GM12878 (cell line): ENCODE measurements at regions not wholly inside any gene's neighbourhood (a gene's known extent, or its start where the extent isn't known, plus 50 kb on each side); places are given as distances from the start of the nearest gene placed in this dataset.

Experiments
- CBX3 ChIP-seq: fragments of 200-600 bp; sonication (generic); IDR thresholded peaks from 2 replicates; pipeline ENCODE4 v1.6.1; 2016; ENCODE audit warnings: low read depth, borderline replicate concordance
- CHD4 ChIP-seq: fragments of 200-600 bp; sonication (generic); IDR thresholded peaks from 2 replicates; pipeline ENCODE4 v1.6.1; 2016; ENCODE audit warnings: mild to moderate bottlenecking
- DPF2 ChIP-seq: fragments of 450-650 bp; IDR thresholded peaks from 2 replicates; pipeline ENCODE4 v1.6.1; 2017; ENCODE audit warnings: mild to moderate bottlenecking
- E2F8 ChIP-seq: fragments of 450-650 bp; IDR thresholded peaks from 2 replicates; pipeline ENCODE4 v1.6.1; 2018; ENCODE audit warnings: mild to moderate bottlenecking, low read depth, moderate library complexity; ENCODE audit not compliant: partially characterized antibody
- FOS ChIP-seq: IDR thresholded peaks from 3 replicates; pipeline ENCODE4 v1.6.1; 2011; ENCODE audit warnings: borderline replicate concordance; ENCODE audit not compliant: insufficient read length; ENCODE audit errors: extremely low read depth
- HCFC1 ChIP-seq: fragments of 150-350 bp; IDR thresholded peaks from 2 replicates; pipeline ENCODE4 v1.6.1; 2014; ENCODE audit warnings: low read length
- KLF5 ChIP-seq: fragments of 450-650 bp; IDR thresholded peaks from 2 replicates; pipeline ENCODE4 v1.6.1; 2014; ENCODE audit warnings: mild to moderate bottlenecking; ENCODE audit not compliant: partially characterized antibody
- PBX3 ChIP-seq: IDR thresholded peaks from 2 replicates; pipeline ENCODE4 v1.6.1; 2011; ENCODE audit warnings: mild to moderate bottlenecking, low read depth, low read length, moderate library complexity; ENCODE audit not compliant: insufficient replicate concordance
- POLR2A ChIP-seq: IDR thresholded peaks from 2 replicates; pipeline ENCODE4 v1.6.1; 2011; ENCODE audit warnings: low read depth, mild to moderate bottlenecking, low read length
- POLR2AphosphoS2 ChIP-seq: IDR thresholded peaks from 2 replicates; pipeline ENCODE4 v1.6.1; 2011; ENCODE audit warnings: low read depth, mild to moderate bottlenecking, low read length, improper control_type of control experiment, moderate library complexity
- PRDM15 ChIP-seq: fragments of 450-650 bp; formaldehyde crosslinking; IDR thresholded peaks from 2 replicates; pipeline ENCODE4 v1.4.0; 2020; ENCODE audit warnings: mild to moderate bottlenecking, moderate library complexity
- RAD21 ChIP-seq: IDR thresholded peaks from 2 replicates; pipeline ENCODE4 v1.6.1; 2011; ENCODE audit warnings: mild to moderate bottlenecking, low read depth, low read length, moderate library complexity; ENCODE audit not compliant: insufficient read depth
- RB1 ChIP-seq: fragments of 450-650 bp; formaldehyde crosslinking; IDR thresholded peaks from 2 replicates; pipeline ENCODE4 v1.6.1; 2017; ENCODE audit warnings: mild to moderate bottlenecking, borderline replicate concordance
- SMC3 ChIP-seq: IDR thresholded peaks from 2 replicates; pipeline ENCODE4 v1.6.1; 2011; ENCODE audit warnings: low read length, improper control_type of control experiment, borderline replicate concordance
- SPI1 ChIP-seq: IDR thresholded peaks from 2 replicates; pipeline ENCODE4 v1.6.1; 2011; ENCODE audit warnings: low read depth, mild to moderate bottlenecking, low read length, moderate library complexity, borderline replicate concordance; ENCODE audit not compliant: insufficient read depth
- USF2 ChIP-seq: IDR thresholded peaks from 2 replicates; pipeline ENCODE4 v1.6.1; 2011; ENCODE audit warnings: low read depth, low read length, improper control_type of control experiment, borderline replicate concordance
- ZBTB11 ChIP-seq: fragments of 450-650 bp; formaldehyde crosslinking; IDR thresholded peaks from 2 replicates; pipeline ENCODE4 v1.5.0; 2022; ENCODE audit warnings: mild to moderate bottlenecking, missing genetic modification characterization
- ZSCAN29 ChIP-seq: fragments of 450-650 bp; IDR thresholded peaks from 2 replicates; pipeline ENCODE4 v1.6.1; 2017; ENCODE audit warnings: mild to moderate bottlenecking, moderate library complexity

- TF ChIP-seq ZBTB11 (CRISPR knock-in tag) (no peak), RAD21 (peak; percentile 1; the same call in 1 of the 2 replicates), FOS (no peak), DPF2 (peak; percentile 62), PRDM15 (CRISPR knock-in tag) (no peak), RB1 (no peak), SMC3 (no peak), HCFC1 (no peak), ZSCAN29 (no peak), POLR2AphosphoS2 (no peak), SPI1 (peak; percentile 70; the same call in 1 of the 2 replicates), PBX3 (no peak), POLR2A (no peak), E2F8 (no peak), CBX3 (no peak), CHD4 (no peak), USF2 (no peak), KLF5 (no peak)
These were observed 108.9 kb upstream of the MKLN1 start (continued) for GRCh38 chr7:131218727-131219128.
